WERI-Rb-1 (cell line): ENCODE measurements at regions not wholly inside any gene's neighbourhood (a gene's known extent, or its start where the extent isn't known, plus 50 kb on each side); places are given as distances from the start of the nearest gene placed in this dataset.

Source experiments
- DNase-seq: peaks from one replicate; pipeline ENCODE4 v3.0.0-alpha.2; 2020
- H3K27ac ChIP-seq: fragments of 250-450 bp; sonication (Bioruptor Pico); 2 replicates; pipeline ENCODE4 v1.5.1; 2020; ENCODE audit warnings: mild to moderate bottlenecking, moderate library complexity
- H3K27me3 ChIP-seq: fragments of 250-450 bp; sonication (Bioruptor Pico); 2 replicates; pipeline ENCODE4 v1.5.1; 2021; ENCODE audit warnings: mild to moderate bottlenecking, low read depth, moderate library complexity; ENCODE audit not compliant: insufficient read depth, severe bottlenecking
- H3K36me3 ChIP-seq: fragments of 250-450 bp; sonication (Bioruptor Pico); 2 replicates; pipeline ENCODE4 v1.5.1; 2020; ENCODE audit warnings: mild to moderate bottlenecking, moderate library complexity
- H3K4me3 ChIP-seq: 2 replicates; pipeline ENCODE4 v1.5.1; 2011; ENCODE audit warnings: low read depth, mild to moderate bottlenecking, control low read depth, low read length
- H3K9me3 ChIP-seq: fragments of 250-450 bp; sonication (Bioruptor Pico); 2 replicates; pipeline ENCODE4 v1.5.1; 2021; ENCODE audit warnings: mild to moderate bottlenecking, moderate library complexity; ENCODE audit not compliant: severe bottlenecking
- CTCF ChIP-seq: IDR thresholded peaks from 2 replicates; pipeline ENCODE4 v1.5.1; 2011; ENCODE audit warnings: low read depth, mild to moderate bottlenecking, control low read depth, inconsistent platforms, low read length

- Histone ChIP-seq H3K4me3 (no peak overlapping the region), H3K27me3 (peaks cover 98% of the 10 kb centered on the region), H3K27ac (no peak overlapping the region), H3K9me3 (peaks cover 21% of the 10 kb centered on the region), H3K36me3 (no peaks in the 10 kb centered on the region)
- no peak for DNase-seq
- no peak for TF ChIP-seq CTCF
Observed at GRCh38 chr13:111402441-111402840, 82.0 kb downstream of the TEX29 start.

GRCh38 chr13:111403266-111403665 lies 82.8 kb downstream of the TEX29 start:
- H3K9me3 ChIP-seq = peaks cover 21% of the 10 kb centered on the region
- H3K4me3 ChIP-seq = no peak overlapping the region
- TF ChIP-seq CTCF = no peak
- no peaks in the 10 kb centered on the region for H3K36me3 ChIP-seq
- no peak overlapping the region for H3K27ac ChIP-seq
- no peak for DNase-seq
- peaks cover 98% of the 10 kb centered on the region for H3K27me3 ChIP-seq

- H3K4me3 ChIP-seq = no peak overlapping the region
- H3K27me3 ChIP-seq = peaks cover 98% of the 10 kb centered on the region
- H3K27ac ChIP-seq = no peak overlapping the region
- no peak for DNase-seq
- TF ChIP-seq CTCF = no peak
- peaks cover 25% of the 10 kb centered on the region for H3K9me3 ChIP-seq
- H3K36me3 ChIP-seq = no peaks in the 10 kb centered on the region
Observed at GRCh38 chr13:111404746-111405145, 84.3 kb downstream of the TEX29 start.

DNA sequence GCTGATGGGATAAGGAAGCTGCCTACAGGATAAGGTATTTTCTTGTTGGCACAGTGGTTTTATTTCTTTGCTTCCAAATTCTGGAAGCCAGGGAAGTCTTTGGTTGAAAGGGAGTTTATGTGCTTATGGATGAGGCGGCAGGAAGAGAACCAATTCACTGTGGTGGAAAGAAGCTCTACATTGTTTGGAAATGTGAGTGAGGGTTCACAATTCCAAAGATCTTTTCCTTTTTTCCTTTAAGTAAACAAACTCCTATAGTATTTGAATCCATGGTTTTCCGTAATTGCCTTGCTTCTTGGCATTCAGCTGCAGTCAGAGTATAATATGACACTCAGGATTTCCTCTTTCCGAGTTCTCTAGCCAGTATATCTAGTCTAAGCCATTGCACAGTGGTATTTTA lies 86.2 kb downstream of the TEX29 start:
- DNase-seq = no peak
- Histone ChIP-seq H3K9me3 (peaks cover 9% of the 10 kb centered on the region), H3K36me3 (no peaks in the 10 kb centered on the region), H3K4me3 (no peak overlapping the region), H3K27me3 (peaks cover 98% of the 10 kb centered on the region), H3K27ac (no peak overlapping the region)
- TF ChIP-seq CTCF = no peak

- H3K36me3 ChIP-seq = no peaks in the 10 kb centered on the region
- H3K9me3 ChIP-seq = peaks cover 9% of the 10 kb centered on the region
- no peak overlapping the region for H3K27ac ChIP-seq
- H3K4me3 ChIP-seq = no peak overlapping the region
- H3K27me3 ChIP-seq = peaks cover 100% of the 10 kb centered on the region
- no peak for TF ChIP-seq CTCF
- DNase-seq = no peak
Observed at GRCh38 chr13:111407381-111408131, 87.1 kb downstream of the TEX29 start.

DNA sequence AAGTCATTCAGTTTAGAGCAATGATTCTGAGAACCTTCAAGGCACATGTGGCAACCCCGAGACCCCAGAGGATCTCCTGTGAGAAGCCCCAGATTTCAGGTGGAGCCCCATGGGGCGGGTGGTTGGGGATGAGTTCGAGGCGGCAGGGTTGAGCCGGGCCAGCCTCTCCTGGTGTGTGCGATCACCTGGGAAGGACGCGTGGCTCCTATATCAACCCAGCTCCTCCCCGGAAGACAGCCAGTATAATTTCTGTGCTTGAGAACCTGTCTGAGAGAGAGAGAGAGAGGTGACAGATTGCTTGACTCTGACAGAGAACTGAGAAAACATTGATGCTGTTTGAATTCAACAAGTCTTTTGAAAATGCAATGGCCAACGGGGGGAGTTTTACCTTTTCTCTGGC lies 89.0 kb downstream of the TEX29 start:
- Histone ChIP-seq H3K4me3 (no peak overlapping the region), H3K36me3 (no peaks in the 10 kb centered on the region), H3K27ac (no peak overlapping the region), H3K9me3 (peaks cover 9% of the 10 kb centered on the region), H3K27me3 (peaks cover 100% of the 10 kb centered on the region)
- no peak for TF ChIP-seq CTCF
- DNase-seq = no peak
